ENCODE measurements at regions not wholly inside any gene's neighbourhood (a gene's known extent, or its start where the extent isn't known, plus 50 kb on each side); places are given as distances from the start of the nearest gene placed in this dataset.

DNA sequence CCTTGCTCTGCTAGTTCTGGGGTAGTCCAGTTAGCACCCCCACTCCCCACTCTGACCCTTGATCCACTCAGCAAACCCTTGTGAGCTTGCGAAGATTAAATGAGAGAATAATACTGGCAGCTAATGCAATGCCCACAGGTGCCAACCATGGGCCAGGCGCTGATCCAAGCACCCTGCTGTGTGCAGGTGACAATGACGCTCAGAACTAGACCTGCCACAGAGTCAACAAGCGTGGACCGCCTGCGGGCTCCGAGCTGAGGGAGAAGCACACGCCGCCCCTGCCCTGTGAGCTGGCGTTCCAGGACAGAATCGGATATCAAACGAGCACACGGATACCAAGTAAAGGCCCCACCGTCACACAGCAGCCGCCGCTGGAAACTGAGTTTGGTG lies 129.2 kb downstream of the FAM53A start:
- no peaks in the 10 kb centered on the region for H3K36me3 ChIP-seq (ENCODE audit: insufficient read depth, low read length)
- no peaks in the 10 kb centered on the region for H3K4me1 ChIP-seq (ENCODE audit: insufficient read depth, low read length)
- H3K79me2 ChIP-seq (ENCODE audit: insufficient read depth, low read length), result no peaks in the 10 kb centered on the region
- no peaks in the 10 kb centered on the region for H3K9me3 ChIP-seq (ENCODE audit: low read depth, low read length)
- TF ChIP-seq, protein P1, sequence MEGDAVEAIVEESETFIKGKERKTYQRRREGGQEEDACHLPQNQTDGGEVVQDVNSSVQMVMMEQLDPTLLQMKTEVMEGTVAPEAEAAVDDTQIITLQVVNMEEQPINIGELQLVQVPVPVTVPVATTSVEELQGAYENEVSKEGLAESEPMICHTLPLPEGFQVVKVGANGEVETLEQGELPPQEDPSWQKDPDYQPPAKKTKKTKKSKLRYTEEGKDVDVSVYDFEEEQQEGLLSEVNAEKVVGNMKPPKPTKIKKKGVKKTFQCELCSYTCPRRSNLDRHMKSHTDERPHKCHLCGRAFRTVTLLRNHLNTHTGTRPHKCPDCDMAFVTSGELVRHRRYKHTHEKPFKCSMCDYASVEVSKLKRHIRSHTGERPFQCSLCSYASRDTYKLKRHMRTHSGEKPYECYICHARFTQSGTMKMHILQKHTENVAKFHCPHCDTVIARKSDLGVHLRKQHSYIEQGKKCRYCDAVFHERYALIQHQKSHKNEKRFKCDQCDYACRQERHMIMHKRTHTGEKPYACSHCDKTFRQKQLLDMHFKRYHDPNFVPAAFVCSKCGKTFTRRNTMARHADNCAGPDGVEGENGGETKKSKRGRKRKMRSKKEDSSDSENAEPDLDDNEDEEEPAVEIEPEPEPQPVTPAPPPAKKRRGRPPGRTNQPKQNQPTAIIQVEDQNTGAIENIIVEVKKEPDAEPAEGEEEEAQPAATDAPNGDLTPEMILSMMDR (IDR thresholded peaks at IDR 0.05; ENCODE audit: extremely low read depth, low read depth, low read length), result no peak
- no peak overlapping the region for H3K27ac ChIP-seq (ENCODE audit: low read depth, low read length)
- H4K20me1 ChIP-seq (ENCODE audit: insufficient read depth, low read length), result no peaks in the 10 kb centered on the region
- H3K4me2 ChIP-seq (ENCODE audit: insufficient read depth, low read length), result no peak overlapping the region
- DNase-seq (ENCODE audit: insufficient read length, low spot score, missing footprints), result no peak
- peaks cover 14% of the 10 kb centered on the region for H3K27me3 ChIP-seq (ENCODE audit: insufficient read depth, low read length)
- no peak overlapping the region for H3K4me3 ChIP-seq (ENCODE audit: insufficient read depth, low read length)
- H2AFZ ChIP-seq (ENCODE audit: low read length), result no peak overlapping the region

DNA sequence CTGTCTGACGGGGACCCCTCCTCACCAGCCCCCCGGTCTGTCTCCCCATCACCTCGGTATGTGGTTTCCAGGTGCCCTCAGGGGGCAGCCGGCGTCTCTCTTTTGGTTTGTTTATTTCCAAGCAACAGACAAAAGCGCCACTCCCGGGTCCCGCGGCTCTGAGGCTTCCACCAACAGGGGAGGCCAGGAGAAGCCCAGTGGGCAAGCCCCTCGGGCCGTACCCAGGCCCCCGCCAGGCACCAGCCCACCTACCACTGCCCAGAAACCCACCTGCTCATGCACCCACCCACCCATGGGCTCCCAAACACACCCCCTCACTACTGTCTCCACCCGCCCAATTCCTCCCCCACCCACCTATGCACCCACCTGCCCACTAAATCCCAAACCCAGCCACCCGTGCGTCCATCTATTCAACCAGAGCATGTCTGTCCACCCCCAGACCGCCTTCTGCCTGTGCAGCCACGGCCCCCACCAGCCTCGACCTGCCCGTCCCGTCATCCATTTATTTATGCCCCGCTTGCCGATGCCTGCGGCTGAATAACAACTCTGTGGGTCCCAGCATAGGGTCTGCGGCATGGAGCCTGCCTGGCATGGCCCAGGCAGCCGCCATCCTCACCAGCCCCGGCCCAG lies 129.8 kb downstream of the FAM53A start:
- H3K9me3 ChIP-seq (ENCODE audit: low read depth, low read length), result no peaks in the 10 kb centered on the region
- peaks cover 14% of the 10 kb centered on the region for H3K27me3 ChIP-seq (ENCODE audit: insufficient read depth, low read length)
- no peak overlapping the region for H3K4me2 ChIP-seq (ENCODE audit: insufficient read depth, low read length)
- no peaks in the 10 kb centered on the region for H3K36me3 ChIP-seq (ENCODE audit: insufficient read depth, low read length)
- H3K4me3 ChIP-seq (ENCODE audit: insufficient read depth, low read length), result no peak overlapping the region
- H3K4me1 ChIP-seq (ENCODE audit: insufficient read depth, low read length), result no peaks in the 10 kb centered on the region
- H2AFZ ChIP-seq (ENCODE audit: low read length), result no peak overlapping the region
- no peaks in the 10 kb centered on the region for H4K20me1 ChIP-seq (ENCODE audit: insufficient read depth, low read length)
- H3K27ac ChIP-seq (ENCODE audit: low read depth, low read length), result no peak overlapping the region
- H3K79me2 ChIP-seq (ENCODE audit: insufficient read depth, low read length), result no peaks in the 10 kb centered on the region
- no peak for DNase-seq (ENCODE audit: insufficient read length, low spot score, missing footprints)
- TF ChIP-seq, protein P1 (IDR thresholded peaks at IDR 0.05; ENCODE audit: extremely low read depth, low read depth, low read length), result no peak

DNA sequence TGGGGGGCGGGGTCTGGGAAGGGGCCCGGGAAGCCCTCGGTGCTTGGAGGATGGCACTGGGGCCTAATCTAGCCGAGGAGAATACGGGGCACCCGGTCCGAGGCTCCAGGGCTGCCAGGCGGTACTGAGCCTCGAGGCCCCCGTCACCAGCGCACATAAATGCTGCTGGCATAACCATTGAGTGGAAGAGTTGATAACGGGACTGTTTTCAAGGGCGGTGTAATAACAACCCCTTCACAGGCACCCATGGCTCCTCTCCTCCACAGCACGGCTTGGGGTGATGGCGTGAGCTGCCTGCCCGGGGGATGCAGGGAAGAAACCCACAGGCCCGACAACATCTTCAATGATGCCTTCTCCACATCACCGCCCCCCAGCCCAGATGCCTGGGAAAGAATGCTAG lies 130.7 kb downstream of the FAM53A start:
- Histone ChIP-seq H3K4me2 (ENCODE audit: insufficient read depth, low read length) (no peak overlapping the region), H3K9me3 (ENCODE audit: low read depth, low read length) (no peaks in the 10 kb centered on the region), H2AFZ (ENCODE audit: low read length) (no peak overlapping the region), H3K27ac (ENCODE audit: low read depth, low read length) (no peak overlapping the region), H3K27me3 (ENCODE audit: insufficient read depth, low read length) (peaks cover 15% of the 10 kb centered on the region), H3K36me3 (ENCODE audit: insufficient read depth, low read length) (no peaks in the 10 kb centered on the region), H4K20me1 (ENCODE audit: insufficient read depth, low read length) (no peaks in the 10 kb centered on the region), H3K4me3 (ENCODE audit: insufficient read depth, low read length) (no peak overlapping the region), H3K79me2 (ENCODE audit: insufficient read depth, low read length) (no peaks in the 10 kb centered on the region), H3K4me1 (ENCODE audit: insufficient read depth, low read length) (peaks cover 3% of the 10 kb centered on the region)
- TF ChIP-seq, protein P1 (IDR thresholded peaks at IDR 0.05; ENCODE audit: extremely low read depth, low read depth, low read length), result no peak
- DNase-seq (ENCODE audit: insufficient read length, low spot score, missing footprints), result no peak

DNA sequence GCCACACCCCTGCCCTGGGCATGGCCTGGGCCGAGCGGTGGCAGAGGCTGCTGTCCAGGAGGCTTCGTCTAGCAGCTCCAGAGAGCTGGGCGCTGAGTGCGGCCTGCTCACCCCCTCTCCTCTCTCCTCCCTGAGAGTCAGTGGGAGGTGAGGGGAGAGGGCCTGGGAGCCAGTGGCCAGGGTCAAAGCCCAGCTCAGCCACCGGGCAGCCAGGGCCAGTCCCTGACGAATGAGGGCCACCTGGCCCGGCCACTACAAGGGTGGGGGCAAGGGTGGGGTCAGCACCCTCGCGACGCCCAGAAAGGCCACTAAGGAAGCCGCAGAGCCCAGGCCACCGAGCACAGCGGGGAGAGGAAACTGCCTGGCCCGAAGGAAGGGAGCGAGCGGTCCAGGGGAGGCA lies 131.7 kb downstream of the FAM53A start:
- no peak overlapping the region for H3K4me2 ChIP-seq (ENCODE audit: insufficient read depth, low read length)
- H3K27me3 ChIP-seq (ENCODE audit: insufficient read depth, low read length), result peaks cover 21% of the 10 kb centered on the region
- no peak overlapping the region for H3K27ac ChIP-seq (ENCODE audit: low read depth, low read length)
- H3K4me1 ChIP-seq (ENCODE audit: insufficient read depth, low read length), result peaks cover 4% of the 10 kb centered on the region
- no peaks in the 10 kb centered on the region for H4K20me1 ChIP-seq (ENCODE audit: insufficient read depth, low read length)
- H3K4me3 ChIP-seq (ENCODE audit: insufficient read depth, low read length), result no peak overlapping the region
- H3K36me3 ChIP-seq (ENCODE audit: insufficient read depth, low read length), result no peaks in the 10 kb centered on the region
- H3K79me2 ChIP-seq (ENCODE audit: insufficient read depth, low read length), result no peaks in the 10 kb centered on the region
- no peak overlapping the region for H2AFZ ChIP-seq (ENCODE audit: low read length)
- no peak for DNase-seq (ENCODE audit: insufficient read length, low spot score, missing footprints)
- TF ChIP-seq, protein P1 (IDR thresholded peaks at IDR 0.05; ENCODE audit: extremely low read depth, low read depth, low read length), result no peak
- no peaks in the 10 kb centered on the region for H3K9me3 ChIP-seq (ENCODE audit: low read depth, low read length)

Measured in osteoblast (primary cell).